NCI-H524 treated with DMSO at 0.1 percent for 48 hours (cell line): ENCODE measurements at regions not wholly inside any gene's neighbourhood (a gene's known extent, or its start where the extent isn't known, plus 50 kb on each side); places are given as distances from the start of the nearest gene placed in this dataset.
"Not testable (repeated sequence)": the region's sequence is repeated elsewhere in the genome, so short reads cannot be mapped to it uniquely, and the experiment has no call there.

Source experiments
- DNase-seq: peaks from one replicate; lab custom pipeline; 2025; lab: John Stamatoyannopoulos, UW

DNA sequence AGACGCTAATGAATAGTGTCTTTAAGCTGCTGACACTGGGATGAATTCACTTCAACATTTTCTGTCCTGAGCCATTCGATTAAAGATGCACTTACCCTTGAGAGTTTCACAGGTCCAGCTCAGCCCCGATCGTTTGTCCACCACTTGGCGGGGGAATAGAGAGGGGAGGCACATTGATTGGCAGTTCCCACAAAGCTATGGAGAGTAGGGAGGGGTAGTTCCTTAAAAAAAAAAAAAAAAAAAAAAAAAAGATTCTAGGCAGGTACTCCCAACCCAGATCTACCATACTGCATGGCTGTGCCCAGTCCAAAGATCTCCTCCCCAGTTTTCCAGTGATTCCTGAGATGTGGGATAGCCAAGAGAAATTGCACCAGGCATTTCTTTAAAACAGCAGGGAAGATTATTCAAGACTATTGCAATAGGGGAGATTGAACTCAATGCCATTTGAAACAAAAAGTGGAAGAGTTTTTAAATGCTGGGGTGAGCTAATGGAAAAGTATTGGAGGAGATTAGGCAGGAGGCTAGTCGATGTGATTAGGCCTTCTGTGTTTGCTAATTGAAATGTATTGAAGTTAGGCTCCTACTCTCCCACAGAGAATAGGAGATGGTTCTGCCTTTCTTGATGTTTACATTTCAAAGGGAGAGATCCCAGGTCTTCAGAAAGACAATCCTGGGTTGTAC lies 2217.4 kb upstream of the WWC1 start:
- DNase-seq: no peak

- DNase-seq: no peak
Observed at GRCh38 chr5:166074582-166075481, 2216.6 kb upstream of the WWC1 start.

GRCh38 chr5:166083183-166083959 lies 2208.1 kb upstream of the WWC1 start:
- no peak for DNase-seq

- DNase-seq: no peak
Observed at GRCh38 chr5:166086568-166086967, 2204.9 kb upstream of the WWC1 start.

DNA sequence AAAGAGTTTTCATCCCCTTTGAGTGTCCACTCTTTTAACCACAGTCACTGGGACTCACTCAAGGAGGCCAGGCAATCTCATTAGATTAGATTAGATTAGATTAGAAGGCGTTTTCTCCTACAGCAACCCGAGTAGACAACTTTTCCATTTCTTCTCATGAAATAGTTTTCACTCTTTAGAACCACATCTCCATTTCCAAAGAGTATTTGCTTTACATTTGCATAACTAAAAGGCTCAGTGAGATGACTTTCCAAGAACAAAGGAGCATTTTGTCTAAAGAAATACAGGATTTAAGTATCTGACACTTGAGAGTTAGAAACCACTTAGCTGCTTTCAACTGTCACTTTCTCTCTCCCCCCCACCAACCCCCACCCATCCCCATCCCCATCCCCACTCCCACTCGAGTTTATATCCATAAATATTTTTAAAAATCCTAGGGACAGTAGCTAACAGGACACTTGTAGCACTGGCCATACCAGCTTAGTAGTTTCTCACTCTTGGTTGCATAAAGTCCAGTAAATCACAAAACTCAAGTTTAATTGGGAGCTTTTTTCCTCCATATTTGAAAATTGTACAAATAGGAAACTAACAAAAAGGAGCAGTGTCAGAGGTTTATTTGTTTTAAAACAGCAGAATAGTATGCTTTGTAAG lies 2202.9 kb upstream of the WWC1 start:
- DNase-seq: no peak

- no peak for DNase-seq
Observed at GRCh38 chr5:166091931-166092330, 2199.5 kb upstream of the WWC1 start.

DNA sequence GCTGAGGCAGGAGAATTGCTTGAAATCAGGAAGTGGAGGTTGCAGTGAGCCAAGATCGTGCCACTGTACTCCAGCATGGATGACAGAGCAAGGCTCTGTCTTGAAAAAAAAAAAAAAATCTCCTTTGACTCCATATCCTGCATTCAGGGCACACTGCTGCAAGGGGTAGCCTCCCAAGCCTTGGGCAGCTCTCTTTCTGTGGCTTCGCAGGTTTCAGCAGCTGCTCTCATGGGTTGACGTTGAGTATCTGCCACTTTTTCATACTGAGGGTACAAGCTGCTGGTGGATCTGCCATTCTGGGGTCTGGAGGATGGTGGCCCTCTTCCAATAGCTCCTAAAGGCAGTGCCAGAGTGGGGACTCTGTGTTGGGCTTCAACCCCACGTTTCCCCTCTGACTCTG lies 2198.1 kb upstream of the WWC1 start:
- DNase-seq: no peak

DNA sequence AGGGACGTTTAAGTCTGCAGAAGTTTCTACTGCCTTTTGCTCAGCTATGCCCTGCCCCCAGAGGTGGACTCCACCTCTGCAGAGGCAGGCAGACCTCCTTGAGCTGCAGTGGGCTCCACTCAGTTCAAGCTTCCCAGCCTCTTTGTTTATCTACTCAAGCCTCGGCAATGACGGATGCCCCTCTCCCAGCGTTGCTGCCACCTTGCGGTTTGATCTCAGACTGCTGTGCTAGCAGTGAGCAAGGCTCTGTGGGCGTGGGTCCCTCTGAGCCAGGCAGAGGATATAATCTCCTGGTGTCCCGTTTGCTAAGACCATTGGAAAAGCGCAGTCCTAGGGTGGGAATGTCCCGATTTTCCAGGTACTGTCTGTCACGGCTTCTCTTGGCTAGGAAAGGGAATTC lies 2188.5 kb upstream of the WWC1 start:
- DNase-seq: no peak

DNA sequence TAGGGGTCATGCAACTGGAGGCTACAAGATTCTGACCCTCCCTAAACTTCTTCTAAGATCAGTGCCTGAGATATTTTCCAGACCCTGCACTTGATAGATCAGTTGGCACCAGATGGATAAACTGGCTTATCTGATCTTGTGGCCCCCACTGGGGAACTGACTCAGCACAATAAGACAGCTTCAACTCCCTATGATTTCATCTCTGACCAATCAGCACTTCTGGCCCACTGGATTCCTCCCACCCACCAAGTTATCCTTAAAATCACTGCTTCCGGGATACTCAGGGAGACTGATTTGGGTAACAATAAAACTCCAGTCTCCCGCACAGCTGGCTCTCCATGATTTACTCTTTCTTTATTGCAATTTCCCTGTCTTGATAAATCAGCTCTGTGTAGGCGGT lies 2180.4 kb upstream of the WWC1 start:
- no peak for DNase-seq

GRCh38 chr5:166117072-166118066 lies 2174.1 kb upstream of the WWC1 start:
- DNase-seq: no peak

DNA sequence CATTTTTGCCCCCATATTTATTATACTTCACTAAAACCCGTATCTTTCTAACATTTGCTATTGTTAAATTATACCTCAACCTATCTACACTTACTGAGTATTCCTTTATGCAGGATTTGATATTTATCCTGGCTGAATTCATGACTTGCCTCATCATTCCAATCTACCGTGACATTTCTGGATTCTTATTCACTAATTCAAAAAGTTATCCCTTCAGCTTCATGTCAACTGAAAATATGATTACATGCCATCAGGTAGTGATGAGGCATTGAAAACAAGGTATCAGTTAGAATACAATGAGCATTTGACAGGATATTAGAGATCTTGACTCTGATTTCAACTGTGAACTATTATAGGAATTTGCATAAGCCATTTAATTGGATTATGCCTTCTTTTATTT lies 2171.9 kb upstream of the WWC1 start:
- no peak for DNase-seq

- DNase-seq: no peak
Observed at GRCh38 chr5:166123717-166124116, 2167.7 kb upstream of the WWC1 start.

- no peak for DNase-seq
Observed at GRCh38 chr5:166127766-166128570, 2163.5 kb upstream of the WWC1 start.

GRCh38 chr5:166145107-166145506 lies 2146.3 kb upstream of the WWC1 start:
- not testable (repeated sequence) for DNase-seq

- DNase-seq: no peak
Observed at GRCh38 chr5:166163996-166164610, 2127.3 kb upstream of the WWC1 start.

DNA sequence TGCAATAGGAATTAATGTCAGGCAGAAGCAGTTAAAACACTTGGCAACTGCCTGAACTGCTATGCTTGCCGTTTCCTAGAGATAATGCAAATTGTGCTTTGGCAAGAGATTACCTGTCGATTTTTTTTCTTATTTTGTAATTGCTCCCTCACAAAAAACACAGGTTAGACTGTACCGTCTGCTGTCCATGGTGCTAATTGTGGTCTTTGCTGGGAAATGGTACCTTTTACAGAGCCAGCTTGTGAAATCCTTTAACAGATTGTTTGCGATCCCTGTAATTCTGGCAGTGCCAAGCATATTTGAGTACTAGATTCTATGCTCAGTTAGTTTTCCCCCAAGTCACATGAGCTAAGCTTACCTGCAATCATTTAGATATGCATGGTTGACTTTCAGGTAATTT lies 2125.8 kb upstream of the WWC1 start:
- DNase-seq: no peak

- no peak for DNase-seq
Observed at GRCh38 chr5:166166071-166166470, 2125.4 kb upstream of the WWC1 start.

- no peak for DNase-seq
Observed at GRCh38 chr5:166172597-166172996, 2118.8 kb upstream of the WWC1 start.

GRCh38 chr5:166178411-166179080 lies 2112.9 kb upstream of the WWC1 start:
- no peak for DNase-seq
